K562 (cell line): ENCODE measurements at regions not wholly inside any gene's neighbourhood (a gene's known extent, or its start where the extent isn't known, plus 50 kb on each side); places are given as distances from the start of the nearest gene placed in this dataset.

Experiments used
- ATF1 ChIP-seq, 2 experiments: fragments of 450-650 bp in 1 of 2; IDR thresholded peaks; 2 replicates each; pipeline ENCODE4 v1.6.1; 2016; ENCODE audit warnings: missing compliant biosample characterization in 1 of 2, missing genetic modification characterization in 1 of 2
- C11orf30 ChIP-seq: fragments of 450-650 bp; IDR thresholded peaks from 2 replicates; pipeline ENCODE4 v1.6.1; 2016; ENCODE audit warnings: low read depth, mild to moderate bottlenecking
- CBFA2T3 ChIP-seq: fragments of 450-650 bp; IDR thresholded peaks from 2 replicates; pipeline ENCODE4 v1.6.1; 2017
- DPF2 ChIP-seq: fragments of 450-650 bp; IDR thresholded peaks from 2 replicates; pipeline ENCODE4 v1.6.1; 2016
- HDAC3 ChIP-seq: fragments of 450-650 bp; IDR thresholded peaks from 2 replicates; pipeline ENCODE4 v1.6.1; 2018; ENCODE audit warnings: borderline replicate concordance, mild to moderate bottlenecking, moderate library complexity; ENCODE audit not compliant: partially characterized antibody
- MAX ChIP-seq: sonication (generic); formaldehyde crosslinking; IDR thresholded peaks from 2 replicates; pipeline ENCODE4 v1.9.0; 2022; ENCODE audit warnings: mild to moderate bottlenecking, missing genetic modification reagents
- NFE2 ChIP-seq: IDR thresholded peaks from 2 replicates; pipeline ENCODE4 v1.6.1; 2014; ENCODE audit warnings: antibody characterized with exemption, low read depth
- NFRKB ChIP-seq: fragments of 450-650 bp; IDR thresholded peaks from 2 replicates; pipeline ENCODE4 v1.6.1; 2016; ENCODE audit warnings: low read depth
- PML ChIP-seq: IDR thresholded peaks from 2 replicates; pipeline ENCODE4 v1.6.1; 2012; ENCODE audit warnings: low read length, inconsistent platforms
- PTTG1 ChIP-seq: fragments of 450-650 bp; IDR thresholded peaks from 2 replicates; pipeline ENCODE4 v1.6.1; 2016; ENCODE audit warnings: low read depth, mild to moderate bottlenecking, missing genetic modification characterization, missing compliant biosample characterization
- RREB1 ChIP-seq: fragments of 250-450 bp; sonication (Bioruptor Pico); IDR thresholded peaks from 2 replicates; pipeline ENCODE4 v1.4.0; 2020
- SMC3 ChIP-seq: conservative IDR thresholded peaks from 2 replicates; pipeline ENCODE4 v1.6.1; 2011; ENCODE audit warnings: low read depth, low read length, improper control_type of control experiment; ENCODE audit not compliant: insufficient read depth
- SP2 ChIP-seq: IDR thresholded peaks from 2 replicates; pipeline ENCODE4 v1.6.1; 2011; ENCODE audit warnings: mild to moderate bottlenecking, low read depth, low read length, moderate library complexity; ENCODE audit not compliant: poor library complexity, severe bottlenecking; ENCODE audit errors: extremely low read depth
- STAT5B ChIP-seq: fragments of 250-450 bp; sonication (Bioruptor Pico); IDR thresholded peaks from 2 replicates; pipeline ENCODE4 v1.8.0; 2021; ENCODE audit warnings: mild to moderate bottlenecking, inconsistent platforms
- TARDBP ChIP-seq: fragments of 450-650 bp; IDR thresholded peaks from 2 replicates; pipeline ENCODE4 v1.6.1; 2016
- TRIM24 ChIP-seq, 2 experiments: fragments of 450-650 bp; IDR thresholded peaks; 2 replicates each; pipeline ENCODE4 v1.6.1; 2016
- VEZF1 ChIP-seq: fragments of 200-800 bp; sonication (Bioruptor generic); IDR thresholded peaks from 2 replicates; pipeline ENCODE4 v1.6.1; 2017; ENCODE audit warnings: missing genetic modification characterization, missing compliant biosample characterization
- ZFP36 ChIP-seq: fragments of 150-350 bp; IDR thresholded peaks from 2 replicates; pipeline ENCODE4 v1.6.1; 2018; ENCODE audit warnings: low read length, low read depth; ENCODE audit not compliant: partially characterized antibody
- ZKSCAN3 ChIP-seq: fragments of 250-450 bp; sonication (Bioruptor Pico); IDR thresholded peaks from 2 replicates; pipeline ENCODE4 v1.4.0; 2020
- ZNF212 ChIP-seq: fragments of 450-650 bp; formaldehyde crosslinking; IDR thresholded peaks from 2 replicates; pipeline ENCODE4 v1.4.0; 2020; ENCODE audit warnings: mild to moderate bottlenecking
- ZNF277 ChIP-seq: fragments of 250-450 bp; sonication (Bioruptor Pico); IDR thresholded peaks from 2 replicates; pipeline ENCODE4 v1.8.0; 2022; ENCODE audit warnings: inconsistent platforms, mild to moderate bottlenecking, moderate library complexity, borderline replicate concordance
- ZNF316 ChIP-seq: fragments of 450-650 bp; IDR thresholded peaks from 2 replicates; pipeline ENCODE4 v1.6.1; 2016

- TF ChIP-seq PTTG1: no peak
- peak; percentile 3 for TF ChIP-seq ZFP36
- no peak for TF ChIP-seq ZKSCAN3
- no peak for TF ChIP-seq TRIM24 (IDR thresholded peaks at IDR 0.05)
- no peak for TF ChIP-seq SP2
- 0 out of 2 replicates have a peak, but pooled peaks have one; percentile 40 for TF ChIP-seq TARDBP
- peak; percentile 42; the same call in 1 of the 2 replicates for TF ChIP-seq NFE2
- TF ChIP-seq CBFA2T3: 0 out of 2 replicates have a peak, but pooled peaks have one; percentile 28
- no peak for TF ChIP-seq ATF1 (CRISPR knock-in tag; IDR thresholded peaks at IDR 0.05)
- TF ChIP-seq ATF1 (tag; IDR thresholded peaks at IDR 0.05): 0 out of 2 replicates have a peak, but pooled peaks have one; percentile 22
- 0 out of 2 replicates have a peak, but pooled peaks have one; percentile 27 for TF ChIP-seq DPF2
- no peak for TF ChIP-seq STAT5B
- no peak for TF ChIP-seq NFRKB
- 0 out of 2 replicates have a peak, but pooled peaks have one; percentile 7 for TF ChIP-seq SMC3
- no peak for TF ChIP-seq ZNF277
- TF ChIP-seq VEZF1: peak; percentile 74
- no peak for TF ChIP-seq PML
- no peak for TF ChIP-seq ZNF212
- no peak for TF ChIP-seq RREB1
- peak; percentile 37; the same call in 1 of the 2 replicates for TF ChIP-seq MAX (CRISPR knock-in tag)
- peak; percentile 18; the same call in 1 of the 2 replicates for TF ChIP-seq C11orf30
- 0 out of 2 replicates have a peak, but pooled peaks have one; percentile 14 for TF ChIP-seq ZNF316
- no peak for TF ChIP-seq HDAC3
These were observed 103.7 kb upstream of the ZMIZ1 start (continued) for GRCh38 chr10:78964952-78965633.
